Osteocyte (in vitro differentiated cells): ENCODE measurements at regions not wholly inside any gene's neighbourhood (a gene's known extent, or its start where the extent isn't known, plus 50 kb on each side); places are given as distances from the start of the nearest gene placed in this dataset.

ENCODE experiments used
- DNase-seq: peaks from one replicate; pipeline ENCODE4 v3.0.0; 2021; ENCODE audit warnings: mixed read lengths; ENCODE audit not compliant: unreplicated experiment; ENCODE audit errors: extremely low spot score
- H3K27ac Mint-ChIP-seq: one replicate; pipeline ENCODE4 v1.8.0; 2021; ENCODE audit warnings: mild to moderate bottlenecking, mixed read lengths; ENCODE audit not compliant: unreplicated experiment
- H3K27me3 Mint-ChIP-seq: one replicate; pipeline ENCODE4 v1.8.0; 2021; ENCODE audit warnings: mixed read lengths; ENCODE audit not compliant: unreplicated experiment
- H3K36me3 Mint-ChIP-seq: one replicate; pipeline ENCODE4 v1.8.0; 2021; ENCODE audit warnings: mixed read lengths; ENCODE audit not compliant: unreplicated experiment
- H3K4me1 Mint-ChIP-seq: one replicate; pipeline ENCODE4 v1.8.0; 2021; ENCODE audit warnings: mixed read lengths; ENCODE audit not compliant: unreplicated experiment
- H3K4me3 Mint-ChIP-seq: one replicate; pipeline ENCODE4 v1.8.0; 2021; ENCODE audit warnings: mild to moderate bottlenecking, moderate library complexity, mixed read lengths; ENCODE audit not compliant: unreplicated experiment
- H3K9me3 Mint-ChIP-seq: one replicate; pipeline ENCODE4 v1.8.0; 2021; ENCODE audit warnings: mixed read lengths; ENCODE audit not compliant: unreplicated experiment
- TF ChIP-seq, protein P1 (sequence below): fragments of 200-600 bp; sonication (generic); IDR thresholded peaks from 2 replicates; pipeline ENCODE4 v1.5.0; 2021; ENCODE audit warnings: antibody characterized with exemption, mild to moderate bottlenecking, moderate library complexity

DNA sequence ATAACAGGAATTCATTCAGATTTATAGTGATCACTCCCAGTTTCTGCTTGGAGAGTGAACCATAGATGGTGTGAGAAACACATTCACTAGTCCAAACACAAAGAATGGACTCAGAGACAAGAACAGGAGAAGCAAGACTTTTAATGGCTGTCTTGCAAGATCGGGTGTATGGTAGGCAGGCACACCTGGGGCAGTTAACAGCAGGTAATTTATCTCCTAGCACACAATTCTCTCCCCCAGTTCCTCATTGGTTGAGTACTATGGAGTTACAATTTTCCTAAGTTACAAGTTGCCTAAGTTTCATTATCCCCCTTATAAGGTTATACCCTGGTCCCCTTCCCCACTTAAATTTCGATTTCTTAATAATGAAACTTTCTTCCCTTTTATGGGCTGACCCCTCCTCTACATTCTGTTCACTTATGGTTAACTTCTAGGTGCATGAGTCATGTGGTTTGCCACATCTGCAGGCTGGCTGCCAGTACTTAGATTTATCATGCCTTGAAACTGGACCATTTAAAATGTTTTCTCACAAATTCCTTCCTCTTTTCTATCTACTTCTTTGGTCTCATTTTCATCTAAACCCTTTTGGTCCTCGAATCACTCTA lies 623.3 kb downstream of the HINT1 start:
- peaks cover 10% of the 10 kb centered on the region for H3K36me3 Mint-ChIP-seq
- TF ChIP-seq, protein P1, sequence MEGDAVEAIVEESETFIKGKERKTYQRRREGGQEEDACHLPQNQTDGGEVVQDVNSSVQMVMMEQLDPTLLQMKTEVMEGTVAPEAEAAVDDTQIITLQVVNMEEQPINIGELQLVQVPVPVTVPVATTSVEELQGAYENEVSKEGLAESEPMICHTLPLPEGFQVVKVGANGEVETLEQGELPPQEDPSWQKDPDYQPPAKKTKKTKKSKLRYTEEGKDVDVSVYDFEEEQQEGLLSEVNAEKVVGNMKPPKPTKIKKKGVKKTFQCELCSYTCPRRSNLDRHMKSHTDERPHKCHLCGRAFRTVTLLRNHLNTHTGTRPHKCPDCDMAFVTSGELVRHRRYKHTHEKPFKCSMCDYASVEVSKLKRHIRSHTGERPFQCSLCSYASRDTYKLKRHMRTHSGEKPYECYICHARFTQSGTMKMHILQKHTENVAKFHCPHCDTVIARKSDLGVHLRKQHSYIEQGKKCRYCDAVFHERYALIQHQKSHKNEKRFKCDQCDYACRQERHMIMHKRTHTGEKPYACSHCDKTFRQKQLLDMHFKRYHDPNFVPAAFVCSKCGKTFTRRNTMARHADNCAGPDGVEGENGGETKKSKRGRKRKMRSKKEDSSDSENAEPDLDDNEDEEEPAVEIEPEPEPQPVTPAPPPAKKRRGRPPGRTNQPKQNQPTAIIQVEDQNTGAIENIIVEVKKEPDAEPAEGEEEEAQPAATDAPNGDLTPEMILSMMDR: no peak
- peaks cover 27% of the 10 kb centered on the region for H3K9me3 Mint-ChIP-seq
- no peak overlapping the region for H3K27ac Mint-ChIP-seq
- no peak overlapping the region for H3K4me3 Mint-ChIP-seq
- no peak for DNase-seq
- no peaks in the 10 kb centered on the region for H3K27me3 Mint-ChIP-seq
- H3K4me1 Mint-ChIP-seq: peaks cover 4% of the 10 kb centered on the region

DNA sequence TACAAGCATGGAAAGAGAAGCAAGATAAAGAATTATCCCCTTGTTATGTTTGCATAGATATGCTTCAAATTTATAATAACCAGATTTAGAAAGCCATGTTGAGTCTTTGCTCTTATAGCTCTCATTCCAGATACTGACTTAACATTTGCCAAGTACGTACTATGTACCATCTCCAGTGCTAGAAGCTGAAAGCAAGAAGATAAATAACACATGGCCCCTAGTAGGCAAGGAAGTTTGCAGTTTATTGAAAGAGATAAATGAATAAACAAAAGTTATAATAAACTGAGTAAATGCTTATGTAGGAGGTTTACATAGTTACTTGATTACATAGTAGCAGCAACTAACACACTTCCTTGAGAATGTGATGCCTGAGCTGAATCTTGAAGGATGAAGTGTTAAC lies 628.4 kb downstream of the HINT1 start:
- Mint-ChIP-seq H3K36me3 (peaks cover 2% of the 10 kb centered on the region), H3K27ac (no peak overlapping the region), H3K27me3 (no peaks in the 10 kb centered on the region), H3K9me3 (peaks cover 5% of the 10 kb centered on the region), H3K4me3 (no peak overlapping the region), H3K4me1 (peaks cover 3% of the 10 kb centered on the region)
- TF ChIP-seq, protein P1: no peak
- no peak for DNase-seq

DNA sequence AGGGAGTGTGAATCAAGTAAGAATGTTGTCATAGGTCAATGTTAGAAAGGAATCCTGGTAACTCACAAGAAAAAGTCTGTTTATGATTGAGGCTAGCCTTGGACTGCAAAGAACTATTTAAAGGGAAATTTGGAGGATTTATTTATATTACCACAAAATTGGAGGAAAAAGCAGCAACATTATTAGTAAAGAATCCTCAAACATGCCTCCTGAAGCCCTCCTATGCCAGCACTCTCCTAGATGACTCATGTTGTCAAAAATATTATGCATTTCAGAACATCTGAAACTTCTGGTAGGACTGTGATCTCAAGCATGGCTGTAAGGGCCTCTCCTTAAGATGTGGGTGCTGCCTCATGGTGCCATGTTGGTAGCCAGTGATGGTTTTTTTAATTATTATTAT lies 628.5 kb downstream of the CHSY3 start:
- H3K4me3 Mint-ChIP-seq: no peak overlapping the region
- peaks cover 12% of the 10 kb centered on the region for H3K4me1 Mint-ChIP-seq
- no peaks in the 10 kb centered on the region for H3K36me3 Mint-ChIP-seq
- H3K27me3 Mint-ChIP-seq: no peaks in the 10 kb centered on the region
- peaks cover 4% of the 10 kb centered on the region for H3K9me3 Mint-ChIP-seq
- TF ChIP-seq, protein P1: no peak
- no peak overlapping the region for H3K27ac Mint-ChIP-seq
- DNase-seq: no peak

DNA sequence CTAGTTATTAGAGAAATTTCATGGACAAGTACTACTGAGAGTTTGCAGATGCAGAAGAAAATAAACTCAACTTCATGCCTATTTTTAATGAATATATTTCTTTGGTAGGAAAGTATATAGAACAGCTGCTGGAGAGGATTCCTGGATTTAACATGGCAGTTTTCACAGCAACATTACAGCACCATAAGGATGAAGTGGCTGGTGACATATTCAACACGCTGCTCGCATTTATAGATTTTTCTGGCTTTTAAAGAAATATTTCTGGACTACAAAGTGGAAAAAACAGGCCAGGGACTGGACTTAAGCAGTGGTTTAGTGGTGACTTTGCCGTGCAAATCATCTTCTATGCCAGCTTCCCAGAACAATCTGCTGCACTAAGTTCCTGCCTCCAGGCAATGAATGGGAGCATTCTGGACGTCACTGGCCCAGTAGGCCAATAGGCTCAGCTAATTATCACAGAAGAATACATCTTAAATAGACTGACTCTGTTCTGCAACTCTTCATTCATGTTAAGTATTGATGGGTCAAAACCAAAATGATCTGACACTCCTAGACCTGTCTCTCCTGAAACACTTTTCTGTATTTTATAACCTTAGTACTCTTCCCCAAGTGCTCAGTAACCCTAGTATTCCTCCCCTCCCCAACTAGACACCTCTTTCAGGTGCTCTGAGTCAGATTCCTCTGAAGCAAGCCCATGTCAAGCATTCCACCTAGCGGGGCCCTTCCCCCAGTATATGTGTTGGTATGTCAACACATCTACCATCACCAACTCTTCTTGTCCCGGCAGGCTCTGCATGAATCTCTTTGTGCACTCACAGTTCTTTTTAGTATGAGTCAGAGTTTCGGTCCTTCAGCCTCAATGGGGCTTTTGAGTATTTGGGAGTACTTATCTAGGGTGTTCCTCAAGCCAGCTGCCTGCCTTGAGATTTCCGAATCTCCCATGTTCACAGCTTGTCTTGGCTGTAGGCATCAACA lies 625.5 kb downstream of the CHSY3 start:
- no peak overlapping the region for H3K27ac Mint-ChIP-seq
- H3K27me3 Mint-ChIP-seq: no peaks in the 10 kb centered on the region
- no peaks in the 10 kb centered on the region for H3K9me3 Mint-ChIP-seq
- no peaks in the 10 kb centered on the region for H3K36me3 Mint-ChIP-seq
- peaks cover 29% of the 10 kb centered on the region for H3K4me1 Mint-ChIP-seq
- no peak overlapping the region for H3K4me3 Mint-ChIP-seq
- TF ChIP-seq, protein P1: no peak
- no peak for DNase-seq

DNA sequence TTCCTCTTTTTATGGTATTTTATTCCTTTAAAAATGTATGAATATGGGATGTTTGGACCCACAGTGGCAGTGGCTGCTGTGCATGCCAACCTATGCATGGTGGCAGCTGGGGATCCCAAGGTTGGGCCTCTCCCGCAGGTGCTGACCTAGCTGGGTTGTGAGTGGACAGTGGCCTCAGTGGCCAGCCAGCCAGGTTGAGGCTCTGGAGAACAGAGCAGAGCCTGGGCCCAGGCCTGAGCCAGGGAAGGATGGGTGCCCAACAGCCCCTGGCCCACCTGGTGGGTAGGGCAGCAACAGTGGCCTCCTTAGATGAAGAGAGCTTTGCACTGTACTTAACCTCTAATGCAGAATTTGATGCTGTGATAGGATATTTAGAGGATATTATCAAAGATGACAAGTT lies 624.8 kb downstream of the CHSY3 start:
- H3K27ac Mint-ChIP-seq: no peak overlapping the region
- TF ChIP-seq, protein P1: no peak
- H3K4me1 Mint-ChIP-seq: peaks cover 29% of the 10 kb centered on the region
- H3K4me3 Mint-ChIP-seq: no peak overlapping the region
- H3K36me3 Mint-ChIP-seq: no peaks in the 10 kb centered on the region
- no peaks in the 10 kb centered on the region for H3K27me3 Mint-ChIP-seq
- H3K9me3 Mint-ChIP-seq: no peaks in the 10 kb centered on the region
- no peak for DNase-seq
